MG63 (cell line): ENCODE measurements at regions not wholly inside any gene's neighbourhood (a gene's known extent, or its start where the extent isn't known, plus 50 kb on each side); places are given as distances from the start of the nearest gene placed in this dataset.

Experiments
- DNase-seq: peaks from one replicate; pipeline ENCODE4 v3.0.0-alpha.2; 2020
- H3K27me3 ChIP-seq: fragments of 250-450 bp; sonication (Bioruptor Pico); 2 replicates; pipeline ENCODE4 v1.5.1; 2020; ENCODE audit warnings: mild to moderate bottlenecking, moderate library complexity
- H3K36me3 ChIP-seq: fragments of 250-450 bp; sonication (Bioruptor Pico); 2 replicates; pipeline ENCODE4 v1.5.1; 2020; ENCODE audit warnings: mild to moderate bottlenecking, moderate library complexity
- H3K4me3 ChIP-seq: fragments of 250-450 bp; sonication (Bioruptor Pico); 2 replicates; pipeline ENCODE4 v1.5.1; 2020; ENCODE audit warnings: mild to moderate bottlenecking, moderate library complexity
- H3K9me3 ChIP-seq: fragments of 250-450 bp; sonication (Bioruptor Pico); 2 replicates; pipeline ENCODE4 v1.5.1; 2020; ENCODE audit warnings: mild to moderate bottlenecking, moderate library complexity

- no peak for DNase-seq
- H3K36me3 ChIP-seq: no peaks in the 10 kb centered on the region
Measured at GRCh38 chr16:62720651-62721050, 684.4 kb upstream of the CDH8 start.

GRCh38 chr16:62717026-62717425 is 680.8 kb upstream of the CDH8 start:
- H3K4me3 ChIP-seq: no peak overlapping the region
- H3K9me3 ChIP-seq: no peaks in the 10 kb centered on the region
- no peaks in the 10 kb centered on the region for H3K36me3 ChIP-seq
- DNase-seq: no peak
- H3K27me3 ChIP-seq: no peaks in the 10 kb centered on the region

More at GRCh38 chr16:62720651-62721050, 684.4 kb upstream of the CDH8 start:
- no peaks in the 10 kb centered on the region for H3K9me3 ChIP-seq
- no peaks in the 10 kb centered on the region for H3K27me3 ChIP-seq
- H3K4me3 ChIP-seq: no peak overlapping the region

DNA sequence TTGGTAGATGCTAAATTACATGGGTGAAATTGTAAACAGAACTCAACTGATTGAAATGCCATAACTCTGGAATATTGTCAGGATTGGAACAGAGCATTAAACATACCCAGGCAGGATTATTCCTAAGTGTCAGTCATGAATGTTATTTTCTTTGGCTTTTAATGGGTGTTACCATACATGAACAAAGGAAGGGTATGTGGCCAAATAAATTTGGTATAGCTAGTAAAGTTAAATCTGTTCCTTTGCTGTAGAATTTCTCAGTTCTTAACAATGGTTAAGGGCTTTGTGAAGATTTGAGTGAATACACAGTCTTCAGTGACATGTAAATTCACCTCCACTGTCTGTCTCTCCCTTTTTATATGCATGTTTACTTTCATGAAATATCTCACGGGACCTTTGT is 679.5 kb upstream of the CDH8 start:
- Histone ChIP-seq H3K9me3 (no peaks in the 10 kb centered on the region), H3K36me3 (no peaks in the 10 kb centered on the region), H3K4me3 (no peak overlapping the region), H3K27me3 (no peaks in the 10 kb centered on the region)
- DNase-seq: no peak

- Histone ChIP-seq H3K27me3 (no peaks in the 10 kb centered on the region), H3K36me3 (no peaks in the 10 kb centered on the region), H3K4me3 (no peak overlapping the region), H3K9me3 (no peaks in the 10 kb centered on the region)
- no peak for DNase-seq
Measured at GRCh38 chr16:62712566-62712965, 676.3 kb upstream of the CDH8 start.

DNA sequence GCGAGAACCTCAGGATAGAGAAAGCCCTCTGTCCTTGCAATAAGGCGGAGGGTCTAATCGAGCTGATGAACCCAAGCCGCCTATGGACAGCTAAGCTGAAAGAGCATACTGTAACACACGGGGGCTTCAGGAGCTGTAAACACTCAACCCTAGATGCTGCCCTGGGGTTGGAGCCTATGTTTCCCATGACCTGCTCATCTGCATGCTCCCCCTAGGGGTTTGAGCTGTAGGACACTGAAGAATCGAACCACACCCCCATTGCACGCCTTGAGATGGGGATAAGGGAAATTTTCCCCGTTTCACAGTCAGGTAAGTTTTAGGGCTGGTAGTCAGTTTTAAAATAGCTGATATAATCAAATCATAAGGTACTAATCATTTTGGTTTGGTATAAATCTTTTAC is 675.6 kb upstream of the CDH8 start:
- Histone ChIP-seq H3K4me3 (no peak overlapping the region), H3K36me3 (no peaks in the 10 kb centered on the region), H3K27me3 (no peaks in the 10 kb centered on the region), H3K9me3 (no peaks in the 10 kb centered on the region)
- no peak for DNase-seq

DNA sequence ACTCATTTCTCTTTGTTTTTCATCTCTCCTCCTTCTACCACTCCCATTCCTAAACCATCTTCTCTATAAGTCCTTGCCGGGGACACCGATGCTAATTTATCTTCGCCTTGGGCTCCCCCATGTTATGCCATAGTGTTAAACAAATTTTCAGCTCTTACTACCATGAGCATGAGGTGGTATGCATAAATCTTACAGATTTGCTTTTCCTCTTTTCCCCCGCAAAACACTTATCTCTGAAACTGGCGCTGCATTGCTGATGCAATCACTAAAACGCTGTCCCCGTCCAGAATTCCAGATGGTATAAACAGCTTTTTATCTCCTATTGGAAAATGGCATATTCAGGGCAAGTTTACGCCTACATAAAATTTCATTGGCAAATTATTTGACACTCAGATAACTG is 673.6 kb upstream of the CDH8 start:
- no peaks in the 10 kb centered on the region for H3K27me3 ChIP-seq
- DNase-seq: no peak
- H3K36me3 ChIP-seq: no peaks in the 10 kb centered on the region
- no peak overlapping the region for H3K4me3 ChIP-seq
- H3K9me3 ChIP-seq: no peaks in the 10 kb centered on the region

DNA sequence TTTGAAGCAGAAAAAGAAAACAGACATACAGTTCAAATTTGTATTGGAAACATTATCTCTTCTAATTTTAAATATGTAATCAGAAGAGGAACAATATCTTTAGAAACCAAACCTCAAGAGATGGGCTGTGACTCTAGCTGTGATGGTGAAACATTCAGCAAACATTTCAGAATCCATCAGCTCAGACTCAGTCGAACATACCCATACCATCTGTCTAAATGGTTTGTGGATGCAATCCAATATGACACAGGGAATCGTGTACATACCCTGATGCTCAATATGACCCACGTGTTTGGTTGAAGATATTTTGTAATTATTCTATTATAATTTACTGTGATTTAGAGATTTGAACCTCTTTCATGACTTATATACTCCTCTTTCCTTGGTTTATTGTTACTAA is 665.2 kb upstream of the CDH8 start:
- DNase-seq: no peak
- Histone ChIP-seq H3K36me3 (no peaks in the 10 kb centered on the region), H3K9me3 (no peaks in the 10 kb centered on the region), H3K4me3 (no peak overlapping the region), H3K27me3 (no peaks in the 10 kb centered on the region)

DNA sequence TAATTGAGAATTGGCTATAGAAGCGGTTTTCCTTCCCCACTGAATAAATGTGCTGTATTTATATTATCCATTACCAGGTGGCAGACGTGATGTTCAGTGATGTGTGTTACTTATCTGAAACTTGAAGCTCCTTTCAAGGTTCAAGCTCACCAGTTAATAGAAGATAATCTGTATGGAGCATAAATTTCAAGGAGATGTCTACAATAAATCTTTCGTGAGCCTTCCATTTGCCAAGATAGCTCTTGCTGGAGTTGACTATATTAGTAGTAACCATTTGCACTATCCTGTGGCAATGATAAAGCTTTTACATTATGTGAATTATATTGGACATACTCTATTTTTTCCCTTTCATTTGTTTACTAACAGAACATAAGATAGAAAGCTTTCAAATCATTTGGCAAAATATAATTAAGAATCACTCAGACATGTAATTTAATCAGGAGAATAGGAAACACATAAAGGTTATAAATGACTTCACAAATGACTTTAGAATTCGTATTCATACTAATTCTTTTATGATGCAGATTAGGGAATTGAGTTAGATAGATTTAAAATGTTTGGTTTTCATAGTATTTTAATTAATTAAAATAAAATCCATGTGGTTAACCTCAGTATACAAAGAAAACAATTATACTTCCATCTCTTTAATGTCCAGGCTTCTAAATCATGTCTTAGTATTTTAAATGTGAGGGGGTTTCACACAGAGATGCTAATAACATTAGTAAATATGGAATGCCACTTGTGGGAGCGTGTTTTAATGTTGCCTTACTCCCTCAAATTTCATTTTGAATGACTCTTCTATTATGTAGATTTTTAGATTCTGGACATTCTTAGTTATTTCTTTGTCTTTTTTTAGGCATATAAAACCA is 664.4 kb upstream of the CDH8 start:
- Histone ChIP-seq H3K4me3 (no peak overlapping the region), H3K27me3 (no peaks in the 10 kb centered on the region), H3K36me3 (no peaks in the 10 kb centered on the region), H3K9me3 (no peaks in the 10 kb centered on the region)
- DNase-seq: no peak

- Histone ChIP-seq H3K27me3 (no peaks in the 10 kb centered on the region), H3K4me3 (no peak overlapping the region), H3K36me3 (no peaks in the 10 kb centered on the region), H3K9me3 (no peaks in the 10 kb centered on the region)
- no peak for DNase-seq
Measured at GRCh38 chr16:62692685-62693084, 656.4 kb upstream of the CDH8 start.

DNA sequence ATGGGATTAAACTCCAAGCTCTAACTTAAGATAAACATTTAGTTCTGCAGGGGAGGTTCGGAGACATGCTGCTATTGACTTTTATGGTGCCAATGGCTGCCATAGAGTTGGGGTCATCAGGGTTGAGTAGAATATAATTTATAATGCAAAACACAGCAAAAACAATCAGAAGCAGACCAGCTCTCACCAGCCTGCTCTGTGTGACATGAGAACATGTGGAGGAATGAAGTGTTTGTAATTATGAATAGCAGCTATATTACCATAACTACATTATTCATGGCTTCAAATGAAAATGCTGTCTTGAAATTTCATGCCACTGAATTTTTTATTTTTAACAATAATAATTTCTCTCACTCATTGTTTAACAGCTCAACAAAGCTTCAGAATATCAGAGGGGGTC is 645.6 kb upstream of the CDH8 start:
- no peaks in the 10 kb centered on the region for H3K36me3 ChIP-seq
- H3K27me3 ChIP-seq: no peaks in the 10 kb centered on the region
- DNase-seq: no peak
- H3K9me3 ChIP-seq: no peaks in the 10 kb centered on the region
- no peak overlapping the region for H3K4me3 ChIP-seq

GRCh38 chr16:62678796-62679195 is 642.6 kb upstream of the CDH8 start:
- DNase-seq: no peak
- Histone ChIP-seq H3K27me3 (no peaks in the 10 kb centered on the region), H3K36me3 (no peaks in the 10 kb centered on the region), H3K9me3 (no peaks in the 10 kb centered on the region), H3K4me3 (no peak overlapping the region)

DNA sequence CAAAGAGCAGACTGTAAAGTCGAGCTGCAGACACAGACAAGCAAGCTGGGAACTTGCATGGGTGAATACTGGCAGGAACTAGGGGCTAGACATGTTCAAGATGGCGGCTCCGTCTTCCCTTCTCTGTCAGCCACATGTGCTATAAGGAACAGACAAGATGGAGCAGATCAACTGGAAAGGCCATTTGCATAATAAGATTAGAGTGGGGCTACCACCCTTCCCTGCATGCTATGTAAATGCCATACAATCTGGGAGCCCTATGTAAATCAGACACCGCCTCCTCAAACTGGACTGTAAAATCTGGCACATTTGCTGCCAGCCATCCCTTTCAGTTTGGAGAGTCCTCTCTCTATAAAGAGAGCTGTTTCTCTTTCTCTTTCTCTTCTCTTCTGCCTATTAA is 640.1 kb upstream of the CDH8 start:
- no peak overlapping the region for H3K4me3 ChIP-seq
- no peak for DNase-seq
- H3K36me3 ChIP-seq: no peaks in the 10 kb centered on the region
- H3K9me3 ChIP-seq: no peaks in the 10 kb centered on the region
- H3K27me3 ChIP-seq: no peaks in the 10 kb centered on the region

DNA sequence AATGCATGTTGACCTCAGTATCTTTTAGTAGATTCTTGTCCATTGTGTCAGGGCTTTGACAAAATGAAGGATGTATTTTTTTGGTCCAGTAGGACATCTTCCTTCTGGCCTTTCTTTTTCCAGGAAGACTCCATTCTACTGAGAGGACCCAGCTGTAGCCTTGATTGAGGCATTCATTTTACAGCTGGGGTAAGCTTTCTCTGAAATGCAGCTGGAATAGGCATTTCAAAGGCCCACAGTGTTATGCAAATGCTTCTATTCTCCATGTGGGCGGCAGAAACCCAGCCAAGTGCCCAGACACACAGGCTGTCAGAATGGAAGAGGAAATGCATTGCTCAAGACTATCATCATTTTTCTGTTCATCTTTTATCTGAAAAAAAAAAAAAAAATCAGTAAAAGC is 629.0 kb upstream of the CDH8 start:
- Histone ChIP-seq H3K4me3 (no peak overlapping the region), H3K9me3 (no peaks in the 10 kb centered on the region), H3K27me3 (no peaks in the 10 kb centered on the region), H3K36me3 (no peaks in the 10 kb centered on the region)
- DNase-seq: no peak

DNA sequence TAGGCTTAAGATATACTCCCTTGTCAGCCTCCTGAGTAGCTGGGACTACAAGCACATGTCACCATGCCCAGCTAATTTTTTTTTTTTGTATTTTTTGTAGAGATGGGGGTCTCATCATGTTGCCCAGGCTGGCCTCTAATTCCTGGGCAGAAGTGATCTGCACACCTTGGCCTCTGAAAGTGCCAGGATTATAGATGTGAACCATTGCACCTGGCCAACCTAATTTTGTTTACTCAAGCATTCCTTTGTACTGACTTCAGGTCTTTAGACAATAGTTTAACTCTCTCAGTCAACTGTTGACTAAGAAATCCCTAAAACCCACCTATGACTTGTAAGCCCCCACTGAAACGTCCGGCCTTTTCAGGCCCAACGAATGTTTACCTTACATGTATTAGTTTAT is 628.3 kb upstream of the CDH8 start:
- DNase-seq: no peak
- Histone ChIP-seq H3K36me3 (no peaks in the 10 kb centered on the region), H3K4me3 (no peak overlapping the region), H3K9me3 (no peaks in the 10 kb centered on the region), H3K27me3 (no peaks in the 10 kb centered on the region)

DNA sequence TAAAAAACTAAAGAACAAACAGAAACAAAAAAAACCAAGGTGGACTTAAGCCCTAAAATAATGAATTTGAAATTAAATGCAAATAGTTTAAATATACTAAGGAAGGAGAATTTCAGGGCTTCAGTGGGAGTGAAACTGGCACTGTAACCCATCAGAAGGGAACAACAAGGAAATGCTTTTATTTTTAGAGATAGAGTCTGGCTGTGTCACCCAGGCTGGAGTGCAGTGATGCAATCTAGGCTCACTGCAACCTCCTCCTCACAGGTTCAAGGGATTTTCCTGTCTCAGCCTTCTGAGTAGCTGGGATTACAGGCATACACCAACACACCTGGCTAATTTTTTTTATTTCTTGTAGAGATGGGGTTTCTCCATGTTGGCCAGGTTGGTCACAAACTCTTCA is 625.2 kb upstream of the CDH8 start:
- H3K4me3 ChIP-seq: no peak overlapping the region
- H3K36me3 ChIP-seq: no peaks in the 10 kb centered on the region
- H3K9me3 ChIP-seq: no peaks in the 10 kb centered on the region
- DNase-seq: no peak
- H3K27me3 ChIP-seq: no peaks in the 10 kb centered on the region

GRCh38 chr16:62657116-62657515 is 620.9 kb upstream of the CDH8 start:
- no peak overlapping the region for H3K4me3 ChIP-seq
- no peaks in the 10 kb centered on the region for H3K9me3 ChIP-seq
- H3K27me3 ChIP-seq: no peaks in the 10 kb centered on the region
- H3K36me3 ChIP-seq: no peaks in the 10 kb centered on the region
- no peak for DNase-seq

GRCh38 chr16:62652441-62653120 is 616.3 kb upstream of the CDH8 start:
- no peaks in the 10 kb centered on the region for H3K36me3 ChIP-seq
- no peak overlapping the region for H3K4me3 ChIP-seq
- H3K9me3 ChIP-seq: no peaks in the 10 kb centered on the region
- DNase-seq: no peak
- H3K27me3 ChIP-seq: no peaks in the 10 kb centered on the region

DNA sequence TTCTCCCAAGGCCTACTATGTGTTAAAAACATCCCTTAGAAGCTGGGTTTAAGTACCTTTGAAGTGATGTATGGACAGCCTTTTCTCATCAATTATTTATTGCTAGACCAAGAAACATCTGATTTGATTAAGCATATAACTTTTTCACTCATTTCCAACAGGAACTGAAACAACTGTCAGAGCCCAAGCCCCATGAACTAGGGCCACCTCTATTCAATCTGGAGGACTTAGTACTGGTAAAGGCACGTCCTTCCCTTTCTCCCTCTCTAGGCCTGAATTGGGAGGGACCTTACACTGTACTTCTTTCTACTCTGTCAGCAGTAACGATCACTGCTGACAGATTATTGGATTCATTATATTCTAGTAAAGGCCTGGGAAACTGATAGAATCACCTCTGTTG is 612.0 kb upstream of the CDH8 start:
- no peaks in the 10 kb centered on the region for H3K27me3 ChIP-seq
- no peaks in the 10 kb centered on the region for H3K36me3 ChIP-seq
- no peak overlapping the region for H3K4me3 ChIP-seq
- H3K9me3 ChIP-seq: no peaks in the 10 kb centered on the region
- DNase-seq: no peak
